DMS153 (cell line): ENCODE measurements at regions not wholly inside any gene's neighbourhood (a gene's known extent, or its start where the extent isn't known, plus 50 kb on each side); places are given as distances from the start of the nearest gene placed in this dataset.

Source experiments
- DNase-seq: peaks from one replicate; lab custom pipeline; 2025; lab: John Stamatoyannopoulos, UW

DNA sequence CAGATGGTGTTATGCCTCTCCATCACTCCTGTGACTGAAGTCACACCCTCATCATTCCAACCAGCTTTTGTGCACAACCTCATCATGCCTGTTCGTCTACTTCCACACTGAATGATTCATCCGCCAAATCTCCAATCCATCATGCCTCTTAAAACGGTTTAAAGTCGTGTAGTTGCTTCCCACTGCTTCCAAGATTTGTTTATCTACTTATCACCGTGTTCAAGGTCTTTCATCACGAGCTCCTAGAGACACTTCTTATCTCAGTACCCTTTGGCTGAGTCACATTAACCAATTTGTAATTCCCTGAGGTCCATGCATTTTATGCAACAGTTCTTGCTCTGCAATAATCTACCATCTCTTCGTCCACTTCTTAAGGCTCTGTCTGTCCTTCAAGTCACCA is 592.3 kb upstream of the ID2 start:
- no peak for DNase-seq

- DNase-seq = peak; percentile 35
Observed at GRCh38 chr2:8090748-8091700, 590.8 kb upstream of the ID2 start.

DNA sequence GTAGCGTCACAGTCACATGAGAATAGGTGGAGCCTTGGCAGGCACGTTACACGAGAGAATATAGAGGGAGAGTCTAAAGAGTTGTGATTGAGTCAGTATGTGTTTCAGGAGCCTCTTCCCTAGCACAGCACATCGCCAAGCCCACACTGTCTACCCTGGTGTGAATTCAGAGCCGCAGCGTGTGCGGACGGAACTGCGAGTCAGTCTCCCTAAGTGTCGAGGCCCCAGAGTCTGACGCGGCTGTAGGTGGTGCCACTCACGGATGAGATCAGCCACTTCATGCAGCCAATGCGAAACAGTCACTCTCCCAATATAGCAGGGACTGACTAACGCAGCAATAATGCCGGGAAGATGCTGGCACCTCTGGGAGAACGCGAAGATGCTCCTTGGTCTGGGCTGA is 587.3 kb upstream of the ID2 start:
- DNase-seq = no peak

DNA sequence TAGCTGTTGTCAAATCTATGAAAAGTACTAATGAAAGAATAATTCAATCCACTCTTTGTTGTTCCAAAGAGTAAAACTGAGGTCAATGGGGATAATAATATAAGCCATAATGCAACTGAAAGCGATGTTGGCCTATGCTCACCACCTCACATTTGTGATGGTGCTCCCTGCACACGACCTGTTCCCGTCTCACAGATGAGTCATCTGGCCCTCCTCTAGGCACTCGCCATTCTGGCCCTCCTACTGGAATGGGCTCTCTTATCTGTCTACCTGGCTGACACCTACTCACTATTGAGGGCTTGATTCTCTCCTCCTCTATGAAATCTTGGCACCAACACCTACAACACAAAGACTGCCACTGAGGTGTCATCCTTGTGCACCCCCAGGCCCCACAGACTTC is 585.9 kb upstream of the ID2 start:
- no peak for DNase-seq

GRCh38 chr2:8096484-8096883 is 585.4 kb upstream of the ID2 start:
- DNase-seq = no peak

DNA sequence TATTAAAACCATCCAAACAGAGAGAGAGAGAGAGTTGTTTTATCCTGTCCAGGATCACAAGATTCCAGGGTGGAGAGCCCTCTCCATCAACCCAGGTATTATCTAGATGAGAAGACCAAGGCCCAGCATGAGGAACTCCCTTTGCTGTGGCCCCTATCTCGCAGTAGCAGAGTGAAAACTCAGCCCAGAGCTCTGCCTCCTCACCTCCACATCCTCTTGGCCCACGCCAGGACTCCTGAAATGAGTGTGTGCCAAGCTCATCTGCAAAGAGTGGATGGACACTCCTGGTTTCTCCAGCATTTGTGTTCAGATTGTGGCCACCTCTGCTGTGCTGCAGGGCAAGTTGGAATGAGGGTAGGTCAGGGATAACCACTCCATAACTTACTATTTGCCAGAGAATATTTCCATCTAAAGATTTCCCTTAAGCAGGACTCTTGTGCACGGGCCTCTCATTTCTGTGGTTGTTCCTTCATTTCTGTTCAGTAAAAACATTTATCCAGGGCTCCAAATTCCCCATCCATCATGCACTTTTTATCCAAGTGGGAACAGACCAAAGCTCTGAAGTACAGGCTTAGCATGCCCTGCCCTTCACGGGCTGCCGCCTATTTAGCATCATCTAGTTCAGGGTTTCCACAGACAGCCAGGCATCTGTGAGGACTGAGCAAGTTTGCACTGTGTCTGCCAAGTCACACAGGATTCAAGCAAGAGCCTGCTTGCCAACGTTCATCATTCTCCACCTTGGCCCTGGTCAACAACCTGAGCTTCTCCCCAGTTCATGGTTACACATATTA is 583.2 kb upstream of the ID2 start:
- DNase-seq = no peak

DNA sequence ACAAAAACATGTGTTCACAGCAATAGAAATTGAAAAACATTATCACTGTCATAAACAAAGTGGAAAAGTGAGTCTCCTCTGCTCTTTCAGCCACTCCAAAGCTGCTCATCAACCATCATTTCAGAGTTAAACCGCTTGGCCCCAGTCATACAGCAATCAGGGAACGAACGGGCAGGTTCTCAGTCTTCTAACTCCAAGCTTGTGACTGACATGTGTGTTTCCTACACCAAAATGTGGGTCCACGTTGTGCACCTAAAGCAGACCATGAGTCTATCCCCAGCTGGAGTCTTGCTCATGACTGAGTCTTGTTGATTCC is 582.6 kb upstream of the ID2 start:
- DNase-seq = no peak

DNA sequence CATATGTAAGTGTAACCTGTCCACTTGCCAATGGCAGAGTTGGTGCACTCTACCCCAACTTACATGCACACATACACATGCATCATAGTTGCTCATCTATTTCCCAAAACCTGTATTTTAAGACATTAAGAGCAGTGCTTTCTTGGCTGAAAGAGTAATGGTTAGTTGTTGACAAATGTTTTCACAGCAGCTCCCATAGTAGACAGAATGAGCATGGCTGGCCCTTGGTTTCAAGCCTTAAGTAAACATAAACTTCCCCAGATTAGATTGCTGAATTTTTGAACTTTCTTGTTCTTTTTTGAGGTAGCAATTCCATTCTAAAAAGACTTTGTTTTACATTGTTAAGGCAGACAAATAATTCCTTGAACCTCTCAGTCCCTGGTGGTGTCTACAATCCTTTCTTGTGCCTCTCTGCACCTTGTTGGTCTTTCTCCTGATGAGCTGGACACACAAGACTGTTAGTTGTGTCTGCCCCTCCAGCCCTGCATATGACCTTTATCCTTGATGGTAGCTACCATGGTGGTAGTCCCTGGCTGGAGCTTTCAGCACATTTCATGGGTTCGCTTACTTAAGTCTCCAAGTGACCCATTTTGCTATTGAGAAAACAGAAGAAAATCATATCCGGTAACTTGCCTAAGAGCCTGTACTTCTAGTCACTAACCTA is 580.1 kb upstream of the ID2 start:
- DNase-seq = no peak

- DNase-seq = no peak
Observed at GRCh38 chr2:8102470-8102869, 579.4 kb upstream of the ID2 start.

DNA sequence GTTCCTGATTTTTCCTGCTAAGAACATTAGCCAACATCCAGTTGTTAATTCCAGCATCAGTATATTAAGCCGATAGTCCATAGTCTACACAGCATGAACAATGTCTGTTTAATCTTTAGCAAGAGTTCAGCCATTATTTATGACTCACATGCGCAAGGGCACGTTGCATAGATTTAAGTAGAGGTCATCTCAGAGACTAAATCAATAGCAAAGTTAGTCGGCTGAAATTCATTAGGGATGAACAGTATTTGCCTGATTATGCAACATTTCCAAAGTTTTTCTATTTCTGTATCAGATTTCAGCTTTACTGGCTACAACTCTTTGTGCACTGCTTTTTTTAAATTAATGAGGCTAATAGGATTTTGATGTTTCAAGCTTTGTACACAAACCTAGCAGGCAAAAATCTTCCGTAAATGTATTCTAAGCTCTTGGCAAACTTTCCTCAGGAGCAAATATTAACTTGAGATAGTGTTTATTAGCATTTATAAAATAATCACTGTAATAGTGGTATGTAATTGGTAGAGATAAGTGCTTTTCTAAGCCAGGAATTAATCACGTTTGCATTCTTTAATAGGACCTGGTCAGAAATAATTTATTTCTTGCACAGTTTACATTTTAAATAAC is 578.7 kb upstream of the ID2 start:
- DNase-seq = no peak

DNA sequence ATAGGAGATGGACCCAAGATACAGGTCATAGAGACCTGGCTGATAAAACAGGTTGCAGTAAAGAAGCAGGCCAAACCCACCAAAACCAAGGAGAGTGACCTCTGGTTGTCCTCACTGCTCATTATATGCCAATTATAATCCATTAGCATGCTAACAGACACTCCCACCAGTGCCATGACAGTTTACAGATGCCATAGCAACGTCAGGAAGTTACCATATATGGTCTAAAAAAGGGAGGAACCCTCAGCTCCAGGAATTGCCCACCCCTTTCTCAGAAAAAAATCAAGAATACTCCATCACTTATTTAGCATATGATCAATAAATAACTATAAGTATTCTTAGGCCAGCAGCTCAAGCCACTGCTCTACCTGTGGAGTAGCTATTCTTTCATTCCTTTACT is 574.7 kb upstream of the ID2 start:
- no peak for DNase-seq

DNA sequence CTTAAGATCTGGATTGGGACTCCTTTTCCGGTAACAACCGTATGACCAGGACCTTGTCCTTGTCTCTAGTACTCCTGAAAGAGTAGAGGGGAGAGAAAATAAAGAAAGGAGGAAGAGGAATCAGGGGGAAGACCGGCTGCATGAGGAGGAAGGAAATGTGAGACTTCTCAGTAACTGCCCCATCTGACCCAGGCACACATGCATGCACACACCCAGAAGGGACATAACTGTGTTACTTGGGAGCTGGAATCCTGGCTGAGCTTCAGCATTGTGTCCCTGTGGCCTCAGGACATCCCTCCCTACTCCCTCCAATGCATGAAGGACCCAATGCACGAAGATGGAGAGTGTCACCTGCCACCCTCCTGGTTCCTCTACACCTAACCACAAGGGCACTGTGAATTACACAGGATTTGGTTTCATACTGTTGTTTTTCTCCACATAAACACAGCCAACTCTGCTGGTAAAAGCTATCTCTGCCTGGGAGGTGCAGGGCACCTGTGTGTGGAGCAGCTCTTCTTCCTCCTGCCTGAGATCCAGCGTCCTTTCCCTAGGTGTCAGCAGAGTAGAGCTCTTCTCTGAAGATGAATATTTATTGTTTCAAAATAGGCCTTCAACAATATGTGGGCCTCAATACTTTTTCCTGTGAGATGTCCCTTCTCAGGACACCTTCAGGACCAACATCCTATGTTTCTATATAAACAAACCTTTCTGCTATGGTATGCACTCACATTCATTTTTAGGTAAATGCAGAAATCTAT is 574.1 kb upstream of the ID2 start:
- no peak for DNase-seq

- no peak for DNase-seq
Observed at GRCh38 chr2:8110716-8111115, 571.1 kb upstream of the ID2 start.

GRCh38 chr2:8111193-8111592 is 570.7 kb upstream of the ID2 start:
- DNase-seq = no peak

DNA sequence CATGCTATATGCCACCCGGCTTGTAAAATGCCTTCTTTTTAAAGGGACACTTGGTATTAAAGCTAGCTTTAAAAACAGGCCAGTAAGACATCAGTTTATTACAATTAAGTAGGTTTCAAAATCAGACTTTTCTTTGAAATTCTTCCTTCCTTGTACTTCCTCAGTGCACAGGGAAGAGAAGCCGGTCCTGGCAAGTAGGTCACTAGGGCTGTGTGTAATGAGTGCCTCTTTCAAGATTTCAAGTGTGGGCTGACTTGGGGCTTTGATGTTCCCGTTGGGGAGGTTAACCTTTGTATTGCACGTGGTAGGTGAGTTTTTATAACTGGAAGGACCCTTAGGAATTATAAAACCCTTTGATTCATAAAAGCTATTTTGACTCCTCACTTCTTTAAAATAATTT is 566.4 kb upstream of the ID2 start:
- no peak for DNase-seq

GRCh38 chr2:8115966-8116365 is 565.9 kb upstream of the ID2 start:
- no peak for DNase-seq

DNA sequence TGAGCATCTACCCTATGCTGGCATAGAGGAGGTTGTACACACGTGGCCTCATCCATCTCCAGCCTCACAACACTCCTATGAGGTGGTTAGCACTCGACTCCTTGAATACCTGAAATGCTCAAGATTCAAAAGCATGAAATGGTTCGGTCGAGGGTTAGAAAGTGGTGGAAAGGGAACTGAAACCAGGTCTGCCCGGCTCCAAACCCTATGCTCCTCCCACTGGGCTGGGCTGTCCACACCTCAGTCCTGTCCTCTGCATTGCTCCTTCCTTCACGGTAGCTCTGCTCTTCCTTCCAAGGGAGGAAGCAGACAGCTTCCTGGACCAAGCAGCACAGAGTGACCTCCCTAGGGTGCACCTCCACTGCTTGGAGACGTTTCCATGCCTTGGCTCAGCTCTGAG is 565.2 kb upstream of the ID2 start:
- no peak for DNase-seq

DNA sequence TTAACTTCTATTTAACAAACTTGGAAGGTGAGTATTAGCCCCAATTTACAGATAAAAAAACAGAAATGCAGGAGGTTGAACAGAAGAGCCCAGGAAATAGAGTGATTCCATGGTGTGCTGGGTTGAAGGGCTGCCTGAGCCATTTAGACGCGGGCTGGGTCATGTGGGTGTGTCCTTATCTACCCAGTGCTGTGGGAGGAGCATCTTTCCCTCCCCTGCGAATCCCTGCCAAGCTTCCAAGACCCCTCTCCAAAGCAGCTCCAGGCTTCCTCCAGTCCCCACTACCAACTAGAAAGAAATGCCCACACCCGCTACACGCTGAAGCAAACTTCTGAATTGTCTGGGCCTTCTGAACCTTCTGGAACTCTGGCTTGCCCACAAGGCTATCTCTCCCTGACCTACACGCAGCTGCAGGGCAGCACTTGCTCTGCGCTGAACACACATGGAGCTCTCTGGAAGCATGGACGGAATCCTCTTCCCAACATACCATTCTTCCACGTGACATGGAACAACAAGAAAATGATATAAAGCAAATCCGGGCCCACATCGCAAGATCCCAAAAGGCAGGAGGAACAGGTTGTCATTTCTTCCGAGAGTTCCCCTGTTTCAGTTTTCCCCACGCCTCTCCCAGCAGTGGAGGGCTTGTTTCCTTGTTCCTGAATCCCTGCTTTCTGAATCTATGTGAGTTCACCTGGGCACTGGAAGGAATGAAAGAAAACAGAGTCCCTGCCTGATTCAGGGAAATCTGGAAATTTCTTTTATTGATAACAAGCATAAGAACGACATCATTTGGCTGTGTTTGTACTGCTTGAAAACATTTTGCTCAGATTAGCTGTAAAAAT is 562.7 kb upstream of the ID2 start:
- no peak for DNase-seq

DNA sequence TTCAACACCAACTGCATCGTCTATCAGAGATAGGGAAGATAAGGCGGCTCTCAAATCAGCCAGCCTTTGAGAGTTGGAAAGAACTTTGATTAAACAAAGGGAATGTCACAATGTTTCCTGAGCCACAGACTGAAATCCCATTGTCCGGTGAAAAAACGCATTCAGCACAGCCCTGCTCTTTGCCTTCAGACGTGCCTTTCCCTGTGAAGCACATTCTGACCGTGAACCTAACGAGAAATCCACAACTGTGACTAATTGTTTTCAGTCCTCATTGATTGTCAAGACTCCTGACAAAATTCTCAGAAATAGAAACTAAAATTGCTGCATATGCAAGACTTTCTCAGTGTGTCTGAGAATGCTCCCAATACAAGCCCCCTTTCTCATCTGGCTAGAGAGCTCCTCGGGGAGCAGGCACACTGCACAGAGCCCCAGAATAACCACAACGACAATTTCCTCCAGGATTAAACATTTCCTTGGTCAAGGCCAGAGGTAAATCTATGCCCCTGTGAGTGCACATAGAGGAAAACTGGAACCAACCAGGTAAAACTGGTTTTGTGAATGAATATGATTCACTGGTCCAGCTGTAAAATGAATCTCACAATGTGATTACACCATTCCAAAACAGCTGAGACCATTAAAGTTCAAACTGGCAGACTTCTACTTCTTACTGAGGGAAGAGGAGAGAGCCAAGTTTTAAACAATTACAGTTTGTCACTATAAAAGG is 561.9 kb upstream of the ID2 start:
- DNase-seq = peak; percentile 21

GRCh38 chr2:8120506-8120860 is 561.4 kb upstream of the ID2 start:
- no peak for DNase-seq
